Fibroblast of skin of abdomen (primary cell): ENCODE measurements at regions not wholly inside any gene's neighbourhood (a gene's known extent, or its start where the extent isn't known, plus 50 kb on each side); places are given as distances from the start of the nearest gene placed in this dataset.

Source experiments
- DNase-seq: peaks from one replicate; pipeline ENCODE4 v3.0.0-alpha.2; 2013

DNA sequence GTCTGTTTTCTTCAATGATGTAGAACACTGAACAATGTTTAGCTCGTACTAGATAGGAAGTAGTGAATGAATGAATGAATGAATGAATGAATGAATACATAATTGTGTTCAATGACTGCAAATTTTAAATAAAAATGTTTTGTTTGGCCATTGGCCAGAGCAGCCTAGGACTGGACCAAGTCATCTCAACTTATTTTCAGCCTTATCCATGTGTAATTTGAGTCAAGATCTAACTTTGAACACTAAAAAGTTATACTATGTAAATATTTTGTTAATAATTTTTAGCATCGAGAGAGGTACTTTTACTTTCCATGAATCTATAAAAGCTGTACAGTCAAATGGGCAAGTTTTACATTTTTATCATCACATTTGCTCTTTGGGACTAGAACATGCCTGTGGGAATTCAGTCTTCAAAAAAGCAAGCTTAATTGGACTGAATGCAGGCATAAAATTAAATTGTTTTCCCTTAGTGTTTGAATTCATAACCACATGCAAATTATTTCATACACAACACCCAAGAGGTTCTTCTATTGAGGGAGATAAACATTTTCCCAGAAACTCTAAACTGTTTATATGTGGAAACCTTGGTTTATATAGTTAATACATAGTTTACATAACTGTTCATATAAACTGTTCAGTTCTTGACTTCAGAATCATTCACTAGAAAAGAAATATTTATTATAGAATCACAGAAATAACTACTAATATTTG, 222.1 kb upstream of the ANO3 start:
- DNase-seq, result no peak

DNA sequence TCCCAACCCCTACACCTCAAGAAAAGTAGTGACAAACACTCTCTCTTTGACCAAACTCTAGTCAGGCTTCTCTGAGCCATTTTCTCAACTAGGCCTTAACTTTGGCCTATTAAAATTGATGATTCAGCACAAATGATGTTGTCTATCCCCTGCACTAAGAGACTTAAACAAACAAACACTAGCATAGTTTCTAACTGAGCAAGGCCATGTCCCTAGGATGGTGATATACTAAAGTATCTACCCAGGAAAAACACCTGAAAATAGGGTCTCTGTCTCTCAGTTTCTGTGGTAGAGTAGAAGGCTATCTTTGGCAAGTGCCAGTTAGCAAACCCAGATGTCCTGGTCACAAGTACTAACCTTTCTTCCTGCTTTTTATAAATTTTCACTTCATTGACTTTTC, 219.7 kb upstream of the ANO3 start:
- no peak for DNase-seq

DNA sequence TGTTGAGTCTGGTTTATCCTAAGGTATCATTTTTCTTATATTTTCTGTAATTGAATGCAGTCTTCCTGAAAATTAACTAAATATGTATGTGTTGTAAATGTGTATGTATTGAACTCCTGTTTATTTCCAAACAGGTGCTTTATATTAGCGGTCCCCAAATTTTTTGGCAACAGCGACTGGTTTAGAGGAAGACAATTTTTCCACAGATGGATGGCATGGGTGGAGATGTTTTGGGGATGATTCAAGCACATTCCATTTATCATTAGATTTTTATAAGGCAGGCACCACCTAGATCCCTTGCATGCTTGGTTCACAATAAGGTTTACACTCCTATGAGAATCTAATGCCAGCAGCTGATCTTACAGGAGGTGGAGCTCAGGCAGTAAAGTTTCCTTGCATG, 210.5 kb upstream of the ANO3 start:
- DNase-seq, result no peak

DNA sequence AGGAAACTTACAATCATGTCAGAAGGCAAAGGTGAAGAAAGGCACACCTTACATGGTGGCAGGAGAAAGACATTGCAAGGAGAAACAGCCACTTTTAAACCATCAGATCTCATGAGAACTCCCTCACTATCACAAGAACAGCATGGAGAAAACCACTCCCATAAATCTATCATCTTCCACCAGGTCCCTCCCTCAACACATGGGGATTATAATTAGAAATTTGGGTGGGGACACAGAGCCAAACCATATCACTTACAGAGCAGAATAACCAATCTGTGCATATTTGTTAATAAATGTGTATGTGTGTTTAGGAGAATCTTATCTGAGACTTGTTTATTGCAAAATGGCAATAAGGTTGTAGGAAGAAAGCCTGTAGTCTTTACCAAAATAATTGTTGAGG, 205.2 kb upstream of the ANO3 start:
- DNase-seq, result no peak

GRCh38 chr11:26127336-26127735, 204.6 kb upstream of the ANO3 start:
- no peak for DNase-seq

- DNase-seq, result no peak
Measured at GRCh38 chr11:26131406-26131805, 200.5 kb upstream of the ANO3 start.

- DNase-seq, result no peak
Measured at GRCh38 chr11:26134053-26134452, 197.9 kb upstream of the ANO3 start.

DNA sequence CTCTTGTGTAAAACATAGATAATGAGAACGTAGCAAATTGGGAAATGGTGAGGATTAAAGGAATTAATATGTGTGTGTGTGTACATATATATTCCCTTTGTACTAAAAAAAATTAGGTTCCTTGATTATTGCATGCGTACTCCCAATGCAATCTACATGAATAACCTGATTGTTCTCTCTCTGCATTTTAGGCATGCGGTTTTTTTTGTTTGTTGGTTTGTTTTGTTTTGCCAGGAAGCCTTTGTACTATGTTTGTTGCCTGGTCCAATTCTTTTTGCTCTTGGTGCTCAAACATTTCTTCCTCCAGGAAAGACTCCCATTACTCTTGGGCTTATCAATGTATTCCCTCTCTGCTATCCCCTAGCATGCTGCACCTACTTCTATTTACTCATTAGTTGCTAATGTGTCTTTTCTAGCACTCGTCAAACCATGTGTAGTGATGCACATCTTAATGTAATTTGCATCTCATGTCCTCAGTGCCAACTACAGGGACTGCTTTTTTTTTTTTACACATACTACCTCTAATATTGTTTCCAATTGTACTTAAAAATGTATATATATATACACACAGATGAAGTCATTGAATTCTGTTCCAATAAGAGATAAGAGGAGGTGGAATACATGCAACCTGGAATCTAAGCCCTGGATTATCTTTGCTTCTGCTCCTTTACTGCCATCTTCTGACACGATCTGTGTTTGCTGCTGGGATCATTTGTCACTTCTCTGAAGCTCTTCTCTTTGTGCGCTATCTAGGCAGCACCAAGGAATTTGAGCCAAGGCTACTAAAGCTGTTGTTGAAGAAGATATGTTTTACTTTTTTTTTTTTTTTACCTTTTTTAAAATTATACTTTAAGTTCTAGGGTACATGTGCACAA, 197.2 kb upstream of the ANO3 start:
- peak; percentile 38 for DNase-seq

DNA sequence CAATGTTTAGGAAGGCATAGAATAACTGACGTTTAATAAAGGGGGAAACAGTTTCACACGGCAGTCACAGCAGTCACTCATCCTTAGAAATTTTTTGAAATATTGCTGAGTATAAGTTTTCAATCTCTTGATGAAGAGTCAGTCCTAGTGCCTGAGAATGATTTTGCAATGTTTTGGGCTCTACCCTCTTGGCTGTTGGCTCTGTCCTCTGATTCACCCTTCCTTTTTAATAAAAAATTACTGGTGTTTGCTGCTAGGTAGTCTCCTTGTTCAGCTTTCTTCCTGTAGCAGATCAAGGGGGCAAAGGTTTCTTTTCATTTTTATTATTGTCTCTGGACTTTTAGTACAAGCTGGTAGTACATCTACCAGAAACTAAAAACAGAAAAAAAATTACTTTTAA, 194.3 kb upstream of the ANO3 start:
- no peak for DNase-seq

DNA sequence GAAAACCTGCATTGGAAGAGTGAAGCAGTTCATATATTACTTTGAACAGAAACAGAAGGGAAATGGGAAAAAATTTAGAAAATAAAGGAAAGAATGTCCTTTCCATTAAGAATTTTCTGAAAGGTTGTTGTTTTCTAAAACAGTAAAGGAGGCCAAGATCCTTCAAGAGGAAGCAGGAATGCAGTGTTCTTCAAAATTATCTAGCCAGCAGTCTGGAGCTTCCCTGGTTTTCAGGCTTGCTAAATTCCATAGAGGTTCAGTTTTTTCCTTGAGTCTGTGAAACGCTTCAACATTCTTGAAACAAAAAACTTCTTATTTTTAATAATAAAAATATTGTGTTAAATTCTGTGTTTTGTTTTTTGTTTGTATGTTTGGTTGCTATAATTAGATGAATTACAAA, 189.0 kb upstream of the ANO3 start:
- DNase-seq, result no peak

DNA sequence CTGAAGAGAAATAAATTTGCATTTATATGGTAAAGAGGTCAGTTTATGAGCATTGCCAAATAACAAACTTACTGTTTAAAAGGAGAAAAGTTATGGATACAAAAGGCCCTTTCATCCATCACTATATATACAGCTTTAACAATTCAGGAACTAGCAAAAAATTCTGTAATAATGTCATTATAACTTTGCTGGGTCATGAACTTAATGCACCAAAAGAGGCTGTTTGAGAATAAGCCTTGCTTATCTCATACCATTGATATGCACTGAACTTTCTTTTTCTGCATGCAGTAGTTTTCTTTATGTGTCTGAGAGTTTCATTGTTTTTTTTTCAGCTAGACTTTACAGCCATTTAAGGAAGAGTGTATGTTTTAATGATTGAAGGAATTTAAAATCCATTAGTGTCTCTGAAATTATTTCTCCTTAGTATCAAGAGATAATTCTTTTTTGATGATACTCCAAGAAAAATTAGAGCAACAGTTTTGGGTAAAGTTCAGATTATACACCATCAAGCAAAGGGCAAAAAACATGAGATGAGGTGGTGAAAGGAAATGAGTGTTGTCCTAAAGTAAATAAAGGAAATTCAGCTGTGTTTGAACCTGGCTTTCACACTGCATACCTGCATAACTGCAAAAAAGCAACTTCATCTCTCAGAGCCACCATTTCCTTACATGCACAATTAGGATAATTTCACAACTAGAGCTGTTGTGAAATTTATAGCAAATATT, 188.2 kb upstream of the ANO3 start:
- no peak for DNase-seq

DNA sequence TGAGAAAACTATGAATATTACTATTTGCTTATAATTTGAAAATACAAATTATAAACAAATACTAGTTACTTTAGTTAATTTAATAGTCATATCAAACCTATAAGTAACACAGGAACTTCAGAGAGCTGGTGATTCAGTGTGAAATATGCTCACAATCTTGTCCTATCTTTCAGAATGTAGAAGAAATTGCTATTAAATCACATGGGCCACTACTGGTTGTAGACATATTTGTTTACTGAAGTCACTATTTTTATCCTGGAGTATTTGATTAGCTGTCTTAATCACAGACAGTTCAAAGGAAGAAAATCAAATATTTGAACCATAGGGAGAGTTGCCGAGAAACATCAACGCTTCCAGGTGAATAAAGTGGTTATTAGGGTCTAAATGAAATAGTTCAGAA, 187.6 kb upstream of the ANO3 start:
- no peak for DNase-seq

GRCh38 chr11:26144911-26145310, 187.0 kb upstream of the ANO3 start:
- DNase-seq, result no peak

DNA sequence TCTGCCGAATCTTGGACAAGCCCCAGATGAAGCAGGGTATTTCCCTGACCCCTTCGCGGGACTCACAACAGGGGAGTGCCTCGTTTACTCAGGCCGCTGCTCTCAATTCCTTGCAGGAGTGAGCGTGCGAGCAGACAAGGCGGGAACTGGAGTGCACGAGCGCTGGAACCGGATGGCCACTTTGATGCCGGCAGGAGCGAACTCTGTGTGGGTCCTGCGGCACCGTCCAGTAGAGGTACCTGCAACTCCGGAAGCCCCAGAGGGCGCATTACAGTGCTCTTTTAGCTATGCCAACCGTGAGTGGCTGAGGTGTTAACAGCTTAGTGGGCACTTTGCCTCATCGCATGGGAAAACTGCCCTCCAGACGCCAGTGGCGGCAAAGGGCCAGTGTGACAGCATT, 182.3 kb upstream of the ANO3 start:
- no peak for DNase-seq

- DNase-seq, result no peak
Measured at GRCh38 chr11:26150031-26150430, 181.9 kb upstream of the ANO3 start.

- DNase-seq, result no peak
Measured at GRCh38 chr11:26158251-26158650, 173.7 kb upstream of the ANO3 start.

DNA sequence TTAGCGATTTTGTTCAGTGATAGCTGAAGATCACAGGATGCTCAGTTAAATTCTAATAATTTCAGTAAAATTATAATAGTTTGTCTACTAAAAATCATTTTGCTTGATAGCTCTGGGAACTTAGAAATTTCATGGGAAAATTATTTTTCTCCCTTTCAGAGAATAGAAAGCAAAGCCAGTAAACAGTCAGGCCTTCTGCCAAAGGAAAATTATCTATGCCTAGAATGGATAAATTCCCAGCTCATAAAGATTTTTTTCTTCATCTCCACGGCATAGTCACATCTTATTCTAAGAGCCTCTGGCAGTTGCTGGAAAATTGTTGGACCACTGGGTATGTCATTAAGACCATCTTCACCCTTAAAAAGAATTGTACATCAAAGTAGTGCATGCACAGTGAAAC, 169.6 kb upstream of the ANO3 start:
- no peak for DNase-seq

DNA sequence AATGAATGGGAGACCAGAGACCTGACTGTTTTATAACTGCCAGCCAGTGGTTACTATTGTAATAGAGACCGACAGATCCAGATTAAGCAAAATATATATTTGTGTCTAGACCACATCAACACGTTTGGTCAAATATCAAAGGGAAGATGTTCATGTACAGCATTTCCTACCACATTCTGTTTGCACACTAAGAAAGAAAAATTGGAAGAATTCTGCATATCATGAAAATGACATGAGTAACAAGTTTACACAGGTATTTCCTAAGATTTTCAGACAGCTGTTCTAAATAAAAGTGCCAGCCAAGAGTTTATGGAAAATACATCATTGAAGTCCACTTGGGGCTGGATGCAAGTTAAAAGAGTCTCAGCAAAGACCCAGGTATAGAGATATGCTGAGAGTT, 145.5 kb upstream of the ANO3 start:
- peak; percentile 53 for DNase-seq

DNA sequence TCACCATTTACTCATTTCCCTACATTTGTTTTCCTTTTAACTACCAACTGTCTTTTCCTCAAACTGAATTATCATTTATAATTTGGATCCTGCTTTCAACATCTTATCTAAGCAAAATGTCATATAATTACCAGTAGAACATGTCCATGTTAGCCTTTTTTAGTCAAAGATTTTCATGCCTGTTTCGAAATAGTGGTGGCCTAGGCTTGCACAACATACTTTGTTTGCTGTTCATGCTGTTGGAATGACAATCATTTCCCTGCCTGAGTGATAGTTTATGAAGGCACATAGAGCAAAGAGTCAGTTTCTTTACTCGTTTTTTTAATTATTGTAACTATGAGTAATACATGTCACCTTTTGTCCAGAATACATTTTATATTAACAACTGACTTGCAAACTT, 144.3 kb upstream of the ANO3 start:
- DNase-seq, result peak; percentile 92

DNA sequence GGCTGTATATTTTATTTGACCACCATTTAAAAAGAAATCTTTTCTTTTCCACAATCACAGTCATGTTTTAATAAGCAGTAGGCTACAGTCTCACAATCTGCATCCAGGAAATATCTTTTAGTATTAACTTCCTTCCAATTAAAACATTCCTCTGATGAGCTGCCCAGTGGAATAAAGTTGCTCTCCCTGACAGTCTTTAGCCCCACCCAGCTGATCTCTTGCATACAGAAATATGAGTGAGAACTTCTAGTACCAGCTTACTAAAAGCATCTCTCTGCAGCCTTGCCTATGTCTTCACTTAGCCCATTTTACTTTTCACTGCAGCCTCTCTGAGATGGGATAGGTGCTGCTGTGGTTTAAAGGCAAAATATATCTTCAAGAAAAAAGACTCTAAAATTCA, 143.4 kb upstream of the ANO3 start:
- peak; percentile 35 for DNase-seq

DNA sequence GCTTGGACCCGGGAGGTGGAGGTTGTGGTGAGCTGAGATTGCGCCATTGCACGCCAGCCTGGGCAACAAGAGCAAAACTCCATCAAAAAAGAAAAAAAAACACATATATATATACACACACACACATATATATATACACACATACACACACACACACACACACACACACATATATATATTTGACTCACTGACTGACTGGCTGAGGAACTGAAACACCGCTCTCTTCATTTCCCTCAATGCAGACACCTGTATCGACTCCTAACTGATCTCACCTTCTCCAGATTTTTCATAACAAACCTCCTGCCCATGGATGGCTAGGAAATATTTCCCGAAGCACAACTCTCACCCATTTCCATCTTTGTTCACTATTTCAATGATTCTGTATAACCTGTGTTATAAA, 140.7 kb upstream of the ANO3 start:
- no peak for DNase-seq

DNA sequence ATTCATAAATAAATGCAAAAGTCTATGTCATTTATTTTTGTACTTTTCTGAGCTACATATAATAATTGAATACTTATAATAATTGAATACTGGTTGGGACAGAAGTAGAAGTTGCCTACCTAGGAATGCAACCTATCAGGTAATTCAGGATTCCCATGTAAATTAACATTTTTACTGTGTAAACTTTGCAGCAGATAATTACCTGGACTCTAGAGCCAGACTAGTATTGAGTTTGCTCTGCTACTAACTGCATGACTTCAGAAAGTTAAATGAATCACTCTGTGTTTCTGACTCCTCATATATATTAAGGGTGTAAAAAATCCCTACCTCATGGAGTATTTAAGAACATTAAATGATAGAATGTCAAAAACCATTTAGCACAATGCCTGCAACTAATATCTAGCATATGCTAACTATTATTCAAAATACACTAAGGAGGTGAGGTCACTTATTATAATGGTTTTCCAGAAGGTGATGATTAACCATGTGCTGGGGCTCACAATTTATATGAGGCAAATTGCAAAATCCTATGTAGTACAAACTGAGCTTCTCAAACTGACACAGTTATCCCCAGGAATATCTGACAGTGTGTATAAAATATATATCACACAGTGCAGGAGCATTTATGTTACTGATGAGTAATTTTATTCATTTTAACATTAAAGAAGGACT, 138.1 kb upstream of the ANO3 start:
- DNase-seq, result peak; percentile 95

- peak; percentile 63 for DNase-seq
Measured at GRCh38 chr11:26194881-26195280, 137.0 kb upstream of the ANO3 start.
